ENCODE measurements at regions not wholly inside any gene's neighbourhood (a gene's known extent, or its start where the extent isn't known, plus 50 kb on each side); places are given as distances from the start of the nearest gene placed in this dataset.

GRCh38 chr12:77130193-77130592 is 64.8 kb upstream of the E2F7 start:
- no peaks in the 10 kb centered on the region; the same call in 1 of the 2 replicates for H4K20me1 ChIP-seq (ENCODE audit: insufficient read depth, low read length)
- no peaks in the 10 kb centered on the region for H3K4me1 ChIP-seq (ENCODE audit: low read length)
- no peak overlapping the region for H3K9ac ChIP-seq (ENCODE audit: low read length)
- H3K9me3 ChIP-seq (ENCODE audit: insufficient read depth, low read length): no peaks in the 10 kb centered on the region
- H2AFZ ChIP-seq (ENCODE audit: low read depth, low read length): no peak overlapping the region
- H3K36me3 ChIP-seq (replicated peaks; ENCODE audit: low read depth, low read length): no peaks in the 10 kb centered on the region
- no peak overlapping the region for H3K4me2 ChIP-seq (ENCODE audit: low read length)
- H3K27ac ChIP-seq (ENCODE audit: low read length): no peak overlapping the region
- no peak overlapping the region for H3K4me3 ChIP-seq (ENCODE audit: low read length)
- TF ChIP-seq CTCF (IDR thresholded peaks at IDR 0.05; ENCODE audit: low read depth, low read length): no peak
- TF ChIP-seq EZH2phosphoT487 (IDR thresholded peaks at IDR 0.05; ENCODE audit: low read depth): no peak
- H3K79me2 ChIP-seq (ENCODE audit: low read length): no peaks in the 10 kb centered on the region
- H3K27me3 ChIP-seq (ENCODE audit: low read depth, low read length): no peaks in the 10 kb centered on the region

- no peaks in the 10 kb centered on the region for H3K36me3 ChIP-seq (replicated peaks; ENCODE audit: low read depth, low read length)
- no peaks in the 10 kb centered on the region for H3K4me1 ChIP-seq (ENCODE audit: low read length)
- H3K9ac ChIP-seq (ENCODE audit: low read length): no peak overlapping the region
- no peaks in the 10 kb centered on the region for H3K27me3 ChIP-seq (ENCODE audit: low read depth, low read length)
- no peak overlapping the region for H3K4me3 ChIP-seq (ENCODE audit: low read length)
- no peak overlapping the region for H3K4me2 ChIP-seq (ENCODE audit: low read length)
- no peaks in the 10 kb centered on the region for H3K9me3 ChIP-seq (ENCODE audit: insufficient read depth, low read length)
- TF ChIP-seq CTCF (IDR thresholded peaks at IDR 0.05; ENCODE audit: low read depth, low read length) (no peak), EZH2phosphoT487 (IDR thresholded peaks at IDR 0.05; ENCODE audit: low read depth) (no peak)
- H3K27ac ChIP-seq (ENCODE audit: low read length): no peak overlapping the region
- H4K20me1 ChIP-seq (ENCODE audit: insufficient read depth, low read length): no peaks in the 10 kb centered on the region
- H3K79me2 ChIP-seq (ENCODE audit: low read length): no peaks in the 10 kb centered on the region
- H2AFZ ChIP-seq (ENCODE audit: low read depth, low read length): no peak overlapping the region
Measured at GRCh38 chr12:77124767-77125166, 59.4 kb upstream of the E2F7 start.

- no peaks in the 10 kb centered on the region for H3K36me3 ChIP-seq (replicated peaks; ENCODE audit: low read depth, low read length)
- H3K9me3 ChIP-seq (ENCODE audit: insufficient read depth, low read length): no peaks in the 10 kb centered on the region
- H4K20me1 ChIP-seq (ENCODE audit: insufficient read depth, low read length): no peaks in the 10 kb centered on the region
- no peak for TF ChIP-seq CTCF (IDR thresholded peaks at IDR 0.05; ENCODE audit: low read depth, low read length)
- no peak overlapping the region for H3K27ac ChIP-seq (ENCODE audit: low read length)
- no peaks in the 10 kb centered on the region for H3K27me3 ChIP-seq (ENCODE audit: low read depth, low read length)
- no peak overlapping the region for H2AFZ ChIP-seq (ENCODE audit: low read depth, low read length)
- no peaks in the 10 kb centered on the region for H3K79me2 ChIP-seq (ENCODE audit: low read length)
- no peak overlapping the region for H3K4me2 ChIP-seq (ENCODE audit: low read length)
- H3K4me3 ChIP-seq (ENCODE audit: low read length): no peak overlapping the region
- H3K9ac ChIP-seq (ENCODE audit: low read length): no peak overlapping the region
- H3K4me1 ChIP-seq (ENCODE audit: low read length): no peaks in the 10 kb centered on the region
Measured at GRCh38 chr12:77122661-77123060, 57.3 kb upstream of the E2F7 start.

- no peaks in the 10 kb centered on the region for H4K20me1 ChIP-seq (ENCODE audit: insufficient read depth, low read length)
- no peaks in the 10 kb centered on the region for H3K27me3 ChIP-seq (ENCODE audit: low read depth, low read length)
- no peak overlapping the region for H3K9ac ChIP-seq (ENCODE audit: low read length)
- H3K4me3 ChIP-seq (ENCODE audit: low read length): no peak overlapping the region
- H3K9me3 ChIP-seq (ENCODE audit: insufficient read depth, low read length): no peaks in the 10 kb centered on the region
- no peaks in the 10 kb centered on the region for H3K79me2 ChIP-seq (ENCODE audit: low read length)
- no peak overlapping the region for H3K27ac ChIP-seq (ENCODE audit: low read length)
- no peaks in the 10 kb centered on the region for H3K4me1 ChIP-seq (ENCODE audit: low read length)
- H3K36me3 ChIP-seq (replicated peaks; ENCODE audit: low read depth, low read length): no peaks in the 10 kb centered on the region
- no peak overlapping the region for H2AFZ ChIP-seq (ENCODE audit: low read depth, low read length)
- H3K4me2 ChIP-seq (ENCODE audit: low read length): no peak overlapping the region
- no peak for TF ChIP-seq CTCF (IDR thresholded peaks at IDR 0.05; ENCODE audit: low read depth, low read length)
Measured at GRCh38 chr12:77122236-77122635, 56.9 kb upstream of the E2F7 start.
